HG02870 (cell line): ENCODE measurements at regions not wholly inside any gene's neighbourhood (a gene's known extent, or its start where the extent isn't known, plus 50 kb on each side); places are given as distances from the start of the nearest gene placed in this dataset.

Experiments used
- ATAC-seq: cut with Tn5 transposase; IDR thresholded peaks from one replicate; pipeline ENCODE4 v1.9.1; 2021; ENCODE audit warnings: mild to moderate bottlenecking, moderate library complexity; ENCODE audit not compliant: unreplicated experiment

GRCh38 chr2:104501929-104502328 lies 352.0 kb upstream of the POU3F3 start:
- ATAC-seq, result no peak

- ATAC-seq, result no peak
Measured at GRCh38 chr2:104502901-104503300, 351.0 kb upstream of the POU3F3 start.

DNA sequence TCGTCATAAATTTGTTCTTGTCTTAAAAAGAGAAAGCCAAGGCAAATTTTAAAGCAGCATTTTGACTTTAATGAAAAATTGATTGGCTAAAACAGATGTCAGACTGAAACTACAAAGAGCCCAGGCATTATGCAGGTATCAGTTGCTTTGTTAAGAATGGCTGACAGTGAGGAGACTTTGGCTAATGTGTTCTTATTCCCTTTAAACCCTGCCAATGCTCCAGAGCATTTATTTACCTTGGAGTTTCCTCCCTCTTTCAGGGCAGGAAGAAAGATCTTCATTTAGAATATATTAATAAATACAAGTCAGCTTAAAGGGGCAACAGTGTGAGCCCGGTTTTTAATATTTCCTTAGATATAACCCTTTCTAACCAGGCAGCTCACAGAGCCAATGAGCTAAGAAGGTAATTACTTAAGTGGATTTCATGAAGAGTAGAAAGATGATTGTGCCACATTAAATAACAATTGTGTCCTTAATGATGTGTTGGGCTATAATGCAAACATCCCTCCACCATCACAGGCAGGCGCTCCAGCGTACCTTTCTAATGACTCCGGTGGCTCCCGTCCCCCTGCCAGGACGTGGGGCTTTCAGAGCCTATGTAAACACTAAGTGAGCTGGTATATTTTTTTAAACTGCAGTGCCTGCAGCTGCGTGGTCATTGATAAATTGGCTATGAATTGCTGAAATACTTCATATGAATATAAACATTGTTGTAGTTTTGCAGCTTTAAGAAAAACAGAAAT lies 349.4 kb upstream of the POU3F3 start:
- no peak for ATAC-seq

GRCh38 chr2:104518256-104518655 lies 335.7 kb upstream of the POU3F3 start:
- no peak for ATAC-seq

- ATAC-seq, result no peak
Measured at GRCh38 chr2:104521247-104521646, 332.7 kb upstream of the POU3F3 start.

DNA sequence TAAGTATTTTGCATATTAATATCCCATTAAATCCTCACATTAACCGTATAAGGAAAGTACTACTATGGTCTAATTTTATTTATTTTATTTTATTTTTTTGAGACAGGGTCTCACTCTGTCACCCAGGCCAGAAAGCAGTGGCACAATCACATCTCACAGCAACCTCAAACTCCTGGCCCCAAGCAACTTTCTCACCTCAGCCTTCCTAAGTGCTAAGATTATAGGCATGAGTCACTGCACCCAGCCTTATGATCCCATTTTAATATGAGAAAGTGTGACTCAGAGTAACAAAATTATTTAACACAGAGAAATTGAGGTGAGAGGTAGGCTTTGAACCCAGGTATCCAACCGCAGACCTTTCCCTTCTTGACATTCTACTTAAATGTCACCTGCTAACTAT lies 330.0 kb upstream of the POU3F3 start:
- no peak for ATAC-seq

- no peak for ATAC-seq
Measured at GRCh38 chr2:104528101-104528500, 325.8 kb upstream of the POU3F3 start.

GRCh38 chr2:104531122-104531521 lies 322.8 kb upstream of the POU3F3 start:
- ATAC-seq, result no peak

DNA sequence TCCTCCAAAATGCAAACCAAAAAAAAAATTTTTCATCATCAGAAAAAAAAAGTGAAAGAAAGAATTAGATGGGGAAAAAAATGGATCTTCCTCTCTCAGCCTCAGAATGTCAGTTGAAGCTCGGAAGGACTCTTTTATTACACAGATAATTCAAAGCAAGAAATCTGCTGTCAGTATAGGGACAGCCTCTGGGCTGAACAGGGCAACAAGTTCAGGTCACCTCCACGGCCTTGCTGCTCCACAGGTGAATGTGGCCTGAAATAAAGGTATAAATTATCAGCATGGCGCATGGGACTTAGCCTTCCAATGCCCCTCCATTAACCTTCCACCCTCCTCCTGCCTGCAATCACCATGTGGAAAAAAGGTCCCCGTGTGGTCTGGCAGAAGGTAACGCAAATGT lies 316.8 kb upstream of the POU3F3 start:
- no peak for ATAC-seq

DNA sequence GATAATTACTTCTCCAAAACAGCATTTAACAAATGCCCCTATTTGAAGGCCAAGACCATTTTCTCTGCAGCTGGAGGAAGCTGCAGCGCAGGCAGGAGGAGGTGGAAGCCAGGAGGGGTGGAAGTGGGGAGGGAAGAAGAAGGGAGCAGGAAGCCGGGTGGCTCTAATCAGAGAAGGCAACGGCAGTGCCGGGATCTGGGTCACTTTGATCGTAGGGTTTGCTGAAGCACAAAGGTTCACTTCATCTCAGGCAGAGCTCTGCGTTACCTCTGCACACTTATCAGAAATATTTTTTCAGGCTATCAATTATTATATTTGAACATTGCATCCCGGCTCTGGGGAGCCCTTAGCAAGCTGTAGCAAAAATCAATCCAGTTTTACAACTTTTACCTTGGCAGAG lies 315.8 kb upstream of the POU3F3 start:
- no peak for ATAC-seq

- no peak for ATAC-seq
Measured at GRCh38 chr2:104539649-104540048, 314.3 kb upstream of the POU3F3 start.

GRCh38 chr2:104545055-104545454 lies 308.9 kb upstream of the POU3F3 start:
- ATAC-seq, result no peak

DNA sequence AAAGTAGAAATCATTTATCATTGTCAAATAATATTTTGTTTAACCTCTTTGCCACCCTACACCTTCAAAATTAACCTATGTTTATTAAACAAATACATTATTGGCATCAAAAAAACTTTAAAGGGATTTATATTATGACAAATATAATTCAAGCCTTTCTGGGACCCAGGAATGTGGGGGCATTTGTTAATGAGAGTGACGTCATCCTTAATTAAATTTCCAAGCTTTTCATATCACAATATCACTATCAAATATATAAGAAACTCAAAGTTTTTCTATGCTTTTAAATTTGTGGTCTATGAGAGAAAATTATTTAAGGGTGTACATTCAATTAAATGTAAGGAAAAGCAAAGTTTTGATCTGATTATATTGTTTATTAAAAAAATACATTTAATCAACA lies 307.4 kb upstream of the POU3F3 start:
- ATAC-seq, result no peak

DNA sequence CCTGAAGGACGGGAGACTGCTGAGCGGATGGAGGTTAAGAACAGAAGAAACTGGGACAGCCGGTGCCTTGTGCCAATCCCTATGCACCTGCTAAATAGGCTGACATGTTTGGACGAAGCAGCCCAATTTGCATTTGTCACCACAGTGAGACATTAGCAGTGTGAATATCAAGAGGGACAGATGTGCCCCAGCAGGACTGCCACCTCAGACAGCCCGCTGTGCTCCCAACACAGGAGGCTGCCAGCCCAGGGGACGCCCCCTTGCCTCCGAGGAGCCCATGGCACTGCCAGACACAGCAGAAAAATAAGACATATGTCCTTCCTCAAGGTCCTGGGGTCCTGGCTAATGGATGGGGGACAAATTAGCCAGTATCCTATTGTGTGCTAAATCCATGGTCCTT lies 306.7 kb upstream of the POU3F3 start:
- no peak for ATAC-seq

- no peak for ATAC-seq
Measured at GRCh38 chr2:104561251-104561650, 292.7 kb upstream of the POU3F3 start.

DNA sequence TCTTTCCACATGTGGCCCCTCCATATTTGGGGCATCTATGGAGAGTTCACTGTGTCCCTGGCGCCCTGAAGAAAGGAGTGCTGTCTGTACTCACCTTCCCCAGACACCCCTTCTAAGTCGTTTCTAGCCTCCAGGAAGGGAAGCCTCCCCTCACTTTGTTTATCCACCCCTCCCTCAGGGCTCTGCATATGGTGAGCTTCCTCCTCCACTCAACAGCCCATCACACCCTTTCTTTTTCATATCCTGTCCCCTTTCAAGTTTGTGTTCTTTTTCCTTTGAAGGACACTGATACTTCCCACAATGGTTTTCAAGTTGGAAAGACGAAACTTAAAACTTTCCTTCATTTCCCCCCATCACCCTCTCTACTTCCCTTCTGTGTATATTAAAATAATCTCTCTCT lies 291.4 kb upstream of the POU3F3 start:
- ATAC-seq, result no peak

GRCh38 chr2:104563398-104563996 lies 290.4 kb upstream of the POU3F3 start:
- ATAC-seq, result no peak

- ATAC-seq, result no peak
Measured at GRCh38 chr2:104568247-104568646, 285.7 kb upstream of the POU3F3 start.

DNA sequence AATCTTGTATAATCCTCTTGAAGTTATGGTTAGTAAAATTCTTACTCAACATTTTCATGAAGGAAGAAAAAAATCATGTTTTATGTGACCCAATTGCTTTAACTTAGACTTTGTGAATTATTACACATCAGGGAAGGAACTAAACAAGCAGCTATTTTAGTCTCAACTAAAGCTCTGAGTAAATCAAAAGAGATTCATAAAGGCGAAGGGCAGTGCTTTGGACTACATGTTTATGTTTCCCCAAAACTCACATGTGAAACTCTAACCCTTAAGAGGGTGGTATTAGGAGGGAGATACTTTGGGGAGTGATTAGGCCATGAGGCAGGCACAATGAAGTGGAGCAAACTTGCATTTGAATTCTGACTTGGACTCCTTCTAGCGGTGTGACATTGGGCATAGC lies 283.7 kb upstream of the POU3F3 start:
- ATAC-seq, result no peak

- ATAC-seq, result no peak
Measured at GRCh38 chr2:104572834-104573233, 281.1 kb upstream of the POU3F3 start.

- no peak for ATAC-seq
Measured at GRCh38 chr2:104574367-104574766, 279.5 kb upstream of the POU3F3 start.

- ATAC-seq, result peak; percentile 90
Measured at GRCh38 chr2:104577143-104577542, 276.8 kb upstream of the POU3F3 start.

DNA sequence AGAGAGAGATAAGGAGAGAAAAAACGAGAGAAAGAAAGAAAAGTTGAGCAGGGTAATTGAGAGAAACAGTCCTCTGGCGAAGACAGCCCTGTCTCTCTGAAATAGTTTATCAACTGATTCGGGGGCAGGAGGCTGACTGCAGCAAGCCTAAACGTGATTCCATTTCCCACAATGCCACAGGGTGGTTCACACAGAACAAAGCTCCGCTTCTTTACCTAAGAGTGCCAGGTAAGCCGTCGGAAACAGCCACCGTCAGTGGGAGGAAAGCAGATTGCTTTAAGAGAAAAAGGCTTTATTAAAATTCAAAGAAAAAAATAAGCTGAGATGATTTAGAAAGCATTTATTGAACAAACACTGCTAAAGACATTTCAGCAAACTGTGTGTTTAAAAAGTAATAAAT lies 271.4 kb upstream of the POU3F3 start:
- ATAC-seq, result no peak
